K562 (cell line): ENCODE measurements at regions not wholly inside any gene's neighbourhood (a gene's known extent, or its start where the extent isn't known, plus 50 kb on each side); places are given as distances from the start of the nearest gene placed in this dataset.

Experiments used
- ATAC-seq: fragments of 200-7000 bp; cut with Tn5 transposase; 3 replicates; pipeline ENCODE4 v1.9.1; 2020; ENCODE audit warnings: moderate library complexity
- BruUV-seq: library from RNA; stranded (reverse); fragments of 400-500 nt; replicated peaks from 2 replicates; lab custom pipeline; 2021; lab: Mats Ljungman, UMichigan
- CTCF ChIA-PET: fragments of 300-600 bp; formaldehyde crosslinking; extraction: SDS; loops from one replicate; lab custom pipeline; 2021; ENCODE audit warnings: low intra/inter-chr PET ratio; lab: Yijun Ruan, JAX
- POLR2A ChIA-PET: fragments of 300-600, 350-650 bp; sonication (Branson Sonifier 250); formaldehyde crosslinking; extraction: SDS; loops from one replicate; lab custom pipeline; 2021; ENCODE audit warnings: antibody characterized with exemption, inconsistent platforms; lab: Yijun Ruan, JAX
- DNase-seq, 4 experiments: peaks; one replicate each; pipeline versions ENCODE4 v3.0.0 to v3.0.0-alpha.2; 2011 to 2018; ENCODE audit warnings: low spot score in 3 of 4, mixed read lengths in 3 of 4; ENCODE audit errors: extremely low read depth in 1 of 4
- FAIRE-seq: peaks from 2 replicates; lab custom pipeline; 2011; peaks lifted over from hg19 to GRCh38; lab: Jason Lieb, UNC
- H2AFZ ChIP-seq: 2 replicates; pipeline ENCODE4 v1.6.0; 2011; ENCODE audit warnings: low read depth, low read length, control low read depth, inconsistent platforms
- H3K27ac ChIP-seq: fragments of 200-600 bp; 3 replicates; pipeline ENCODE4 v1.8.0; 2011; ENCODE audit warnings: low read depth, mild to moderate bottlenecking, control low read depth, inconsistent platforms, low read length, moderate library complexity, mixed read lengths; ENCODE audit errors: extremely low read depth
- H3K27me3 ChIP-seq, 2 experiments: fragments of 300-600 bp in 1 of 2; 2 replicates in 1 of 2; 3 replicates in 1 of 2; pipeline versions ENCODE4 v1.6.0 to v1.8.0; 2011; ENCODE audit warnings: inconsistent platforms in 2 of 2, low read length in 2 of 2, mild to moderate bottlenecking in 1 of 2, mixed read lengths in 1 of 2, moderate library complexity in 1 of 2; ENCODE audit not compliant: control insufficient read depth in 2 of 2, insufficient read depth in 2 of 2
- H3K36me3 ChIP-seq: fragments of 300-600 bp; 3 replicates; pipeline ENCODE4 v1.8.0; 2011; ENCODE audit warnings: mild to moderate bottlenecking, low read length, inconsistent platforms; ENCODE audit not compliant: control insufficient read depth, insufficient read depth
- H3K4me1 ChIP-seq, 2 experiments: fragments of 200-600 bp in 1 of 2; replicated peaks in 1 of 2; 2 replicates in 1 of 2; 3 replicates in 1 of 2; pipeline versions ENCODE4 v1.5.1 to v1.8.0; 2011; ENCODE audit warnings: inconsistent platforms in 2 of 2, low read length in 2 of 2, mild to moderate bottlenecking in 1 of 2, mixed read lengths in 1 of 2, moderate library complexity in 1 of 2; ENCODE audit not compliant: control insufficient read depth in 2 of 2, insufficient read depth in 2 of 2
- H3K4me2 ChIP-seq: 2 replicates; pipeline ENCODE4 v1.6.1; 2011; ENCODE audit warnings: low read length, control low read depth, inconsistent platforms, mixed read lengths; ENCODE audit not compliant: insufficient read depth
- H3K4me3 ChIP-seq: fragments of 200-600 bp; sonication (generic), shearing (Covaris generic); 2 replicates; pipeline ENCODE4 v1.5.1; 2016; ENCODE audit warnings: control low read depth, inconsistent platforms
- H3K79me2 ChIP-seq: fragments of 200-600 bp; 3 replicates; pipeline ENCODE4 v1.8.0; 2011; ENCODE audit warnings: low read length, inconsistent platforms; ENCODE audit not compliant: control insufficient read depth, insufficient read depth
- H3K9ac ChIP-seq, 2 experiments: 2 replicates each; pipeline versions ENCODE4 v1.6.0 to v1.6.1; 2011; ENCODE audit warnings: low read depth in 2 of 2, low read length in 2 of 2, control low read depth in 1 of 2, inconsistent platforms in 1 of 2, mild to moderate bottlenecking in 1 of 2, mixed read lengths in 1 of 2; ENCODE audit not compliant: insufficient read depth in 1 of 2
- H3K9me1 ChIP-seq: one replicate; pipeline ENCODE4 v1.6.0; 2011; ENCODE audit warnings: inconsistent platforms, mild to moderate bottlenecking, low read length, moderate library complexity; ENCODE audit not compliant: control insufficient read depth, insufficient read depth
- H3K9me3 ChIP-seq: replicated peaks from 2 replicates; pipeline ENCODE4 v1.5.1; 2011; ENCODE audit warnings: low read depth, low read length, inconsistent platforms; ENCODE audit not compliant: control insufficient read depth, insufficient read depth
- H4K20me1 ChIP-seq: replicated peaks from 2 replicates; pipeline ENCODE4 v1.6.1; 2011; ENCODE audit warnings: low read length, inconsistent platforms, mixed read lengths; ENCODE audit not compliant: control insufficient read depth, insufficient read depth
- CBFB ChIP-seq: sonication (generic); formaldehyde crosslinking; IDR thresholded peaks from 2 replicates; pipeline ENCODE4 v1.4.0; 2020; ENCODE audit warnings: mild to moderate bottlenecking, missing genetic modification reagents
- CHD4 ChIP-seq: fragments of 200-600 bp; sonication (generic); IDR thresholded peaks from 3 replicates; pipeline ENCODE4 v1.6.1; 2012; ENCODE audit warnings: low read depth, mild to moderate bottlenecking, mixed read lengths, low read length, inconsistent platforms; ENCODE audit not compliant: insufficient read depth, insufficient replicate concordance, poor library complexity, severe bottlenecking
- CREM ChIP-seq: IDR thresholded peaks from 2 replicates; pipeline ENCODE4 v1.6.1; 2014; ENCODE audit warnings: antibody characterized with exemption, low read depth
- HDAC1 ChIP-seq, 2 experiments: fragments of 450-650 bp; IDR thresholded peaks; 2 replicates each; pipeline ENCODE4 v1.6.1; 2016 to 2017; ENCODE audit warnings: inconsistent platforms in 1 of 2, mild to moderate bottlenecking in 1 of 2, moderate library complexity in 1 of 2
- ILF3 ChIP-seq: fragments of 450-650 bp; IDR thresholded peaks from 2 replicates; pipeline ENCODE4 v1.6.1; 2018; ENCODE audit warnings: antibody characterized with exemption, mild to moderate bottlenecking, moderate library complexity, borderline replicate concordance
- KAT8 ChIP-seq: fragments of 450-650 bp; IDR thresholded peaks from 2 replicates; pipeline ENCODE4 v1.6.1; 2016; ENCODE audit warnings: low read depth, mild to moderate bottlenecking
- KLF1 ChIP-seq: fragments of 450-650 bp; IDR thresholded peaks from 2 replicates; pipeline ENCODE4 v1.6.1; 2016; ENCODE audit warnings: missing genetic modification characterization, missing compliant biosample characterization
- POLR3G ChIP-seq: IDR thresholded peaks from 2 replicates; pipeline ENCODE4 v1.6.1; 2011; ENCODE audit not compliant: insufficient read length, insufficient replicate concordance; ENCODE audit errors: extremely low read depth
- RBBP5 ChIP-seq: fragments of 200-600 bp; sonication (generic); IDR thresholded peaks from 2 replicates; pipeline ENCODE4 v1.6.1; 2012; ENCODE audit warnings: borderline replicate concordance, mild to moderate bottlenecking, low read length, control low read depth, inconsistent platforms; ENCODE audit not compliant: insufficient read depth, poor library complexity, severe bottlenecking
- SRF ChIP-seq, 2 experiments: fragments of 250-450, 450-650 bp in 1 of 2; sonication (Bioruptor Pico) in 1 of 2; sonication (generic) in 1 of 2; formaldehyde crosslinking; IDR thresholded peaks; 2 replicates each; pipeline versions ENCODE4 v1.5.0 to v1.5.1; 2020 to 2022; ENCODE audit warnings: mild to moderate bottlenecking in 1 of 2, missing genetic modification reagents in 1 of 2
- ZBTB43 ChIP-seq: sonication (generic); formaldehyde crosslinking; IDR thresholded peaks from 2 replicates; pipeline ENCODE4 v1.8.0; 2023; ENCODE audit warnings: mild to moderate bottlenecking, missing genetic modification reagents
- ZBTB49 ChIP-seq: sonication (generic); formaldehyde crosslinking; IDR thresholded peaks from 2 replicates; pipeline ENCODE4 v1.8.0; 2022; ENCODE audit warnings: missing genetic modification reagents, mild to moderate bottlenecking, borderline replicate concordance
- ZNF24 ChIP-seq: fragments of 450-650 bp; IDR thresholded peaks from 2 replicates; pipeline ENCODE4 v1.6.1; 2016
- WGBS: fragments of 100-300 bp; shearing (Covaris generic); methylation state at CpG from one replicate; pipeline ENCODE4 v1.1.6; 2016; ENCODE audit warnings: low coverage, mixed read lengths; ENCODE audit not compliant: insufficient coverage; ENCODE audit errors: missing lambda C conversion rate; 5-methylcytosine and 5-hydroxymethylcytosine counted together
- in situ Hi-C: fragments of 300-500 bp; cut with MboI; formaldehyde crosslinking; loops from 4 replicates; pipeline ENCODE4 v1.15.0; 2018; ENCODE audit warnings: inconsistent platforms, mixed read lengths
- intact Hi-C: fragments of 100-400 bp; cut with micrococcal nuclease; formaldehyde crosslinking; loops from 2 replicates; pipeline ENCODE4 v1.14.2; 2022
- TF ChIP-seq, protein P1 (sequence below): fragments of 250-450 bp; sonication (Bioruptor Pico); IDR thresholded peaks from 2 replicates; pipeline ENCODE4 v1.5.0; 2020; ENCODE audit warnings: mild to moderate bottlenecking, borderline replicate concordance

DNA sequence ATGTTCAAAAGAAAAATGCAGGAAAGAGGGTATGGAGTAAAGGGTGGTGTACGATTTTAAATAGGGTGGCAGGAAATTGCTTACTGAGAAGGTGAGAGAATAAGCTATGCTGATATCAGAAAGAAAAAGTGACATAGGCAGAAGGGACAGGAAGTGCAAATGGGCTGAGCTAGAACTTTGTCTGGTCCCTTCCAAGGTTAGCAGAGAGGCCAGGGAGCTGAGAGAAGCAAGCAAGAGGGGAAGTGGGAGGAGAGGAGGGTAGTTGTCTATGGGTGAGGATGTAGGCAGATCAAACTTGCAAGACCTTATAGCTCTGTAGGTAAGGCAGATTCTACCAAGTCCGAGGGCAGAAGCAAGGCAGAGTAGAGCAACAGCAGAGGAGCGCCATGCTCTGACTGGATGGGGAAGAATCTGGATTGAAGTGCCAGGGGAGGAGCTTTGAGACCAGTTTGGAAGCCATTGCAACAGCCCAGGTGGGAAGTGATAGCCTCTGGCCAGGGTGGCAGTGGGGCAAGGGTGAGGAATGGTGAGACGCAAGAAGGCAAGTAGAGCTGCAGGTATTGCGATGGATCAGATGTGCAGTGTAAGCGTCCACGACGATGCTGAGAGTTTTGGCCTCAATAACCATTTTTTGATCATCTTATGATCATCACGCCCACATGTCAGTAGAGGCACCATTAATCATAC, 134.4 kb upstream of the APCDD1 start:
- no peak for ATAC-seq
- POLR2A ChIA-PET: interaction anchor here (0.7 kb wide), 1 partner anchor 15 kb away, joined by 3 read pairs; no protein-coding TSS in a partner anchor
- BruUV-seq: no TSS peak

More for the DNA sequence above, 134.4 kb upstream of the APCDD1 start:
- Histone ChIP-seq H3K4me2 (no peak overlapping the region), H3K9ac (no peak overlapping the region), H3K4me3 (no peak overlapping the region), H3K27ac (no peak overlapping the region), H3K4me1 (no peaks in the 10 kb centered on the region), H3K9me3 (no peaks in the 10 kb centered on the region), H3K9me1 (no peaks in the 10 kb centered on the region), H2AFZ (no peak overlapping the region)
- intact Hi-C loops: no loop called here
- no peak for DNase-seq
- 0% methylated on average over 9 of the region's 9 CpGs for WGBS
- FAIRE-seq: no peak
- in situ Hi-C loops: loop anchor here (5.0 kb wide), 1 partner anchor 67 kb away; no protein-coding TSS in a partner anchor
- TF ChIP-seq KAT8 (no peak), SRF (CRISPR knock-in tag; IDR thresholded peaks at IDR 0.05) (no peak), RBBP5 (no peak), CREM (no peak), KLF1 (tag) (no peak), HDAC1 (IDR thresholded peaks at IDR 0.05) (no peak), CBFB (CRISPR knock-in tag) (no peak), ZBTB49 (CRISPR knock-in tag) (no peak), ZBTB43 (CRISPR knock-in tag) (no peak), CHD4 (no peak), ZNF24 (no peak), POLR3G (no peak), ILF3 (no peak)
- TF ChIP-seq, protein P1, sequence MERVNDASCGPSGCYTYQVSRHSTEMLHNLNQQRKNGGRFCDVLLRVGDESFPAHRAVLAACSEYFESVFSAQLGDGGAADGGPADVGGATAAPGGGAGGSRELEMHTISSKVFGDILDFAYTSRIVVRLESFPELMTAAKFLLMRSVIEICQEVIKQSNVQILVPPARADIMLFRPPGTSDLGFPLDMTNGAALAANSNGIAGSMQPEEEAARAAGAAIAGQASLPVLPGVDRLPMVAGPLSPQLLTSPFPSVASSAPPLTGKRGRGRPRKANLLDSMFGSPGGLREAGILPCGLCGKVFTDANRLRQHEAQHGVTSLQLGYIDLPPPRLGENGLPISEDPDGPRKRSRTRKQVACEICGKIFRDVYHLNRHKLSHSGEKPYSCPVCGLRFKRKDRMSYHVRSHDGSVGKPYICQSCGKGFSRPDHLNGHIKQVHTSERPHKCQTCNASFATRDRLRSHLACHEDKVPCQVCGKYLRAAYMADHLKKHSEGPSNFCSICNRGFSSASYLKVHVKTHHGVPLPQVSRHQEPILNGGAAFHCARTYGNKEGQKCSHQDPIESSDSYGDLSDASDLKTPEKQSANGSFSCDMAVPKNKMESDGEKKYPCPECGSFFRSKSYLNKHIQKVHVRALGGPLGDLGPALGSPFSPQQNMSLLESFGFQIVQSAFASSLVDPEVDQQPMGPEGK (CRISPR knock-in tag): no peak
- TF ChIP-seq, all 486 proteins: peak for 0
- H3K36me3 ChIP-seq: no peaks in the 10 kb centered on the region
- H4K20me1 ChIP-seq: no peaks in the 10 kb centered on the region
- CTCF ChIA-PET: no interaction called here
- H3K79me2 ChIP-seq: no peaks in the 10 kb centered on the region
- H3K27me3 ChIP-seq: peaks cover 4 to 12% of the 10 kb centered on the region in 2 experiments; a peak in 3 of 5 replicates
